IPS-11a (cell line): ENCODE measurements at regions not wholly inside any gene's neighbourhood (a gene's known extent, or its start where the extent isn't known, plus 50 kb on each side); places are given as distances from the start of the nearest gene placed in this dataset.

Experiments used
- H3K4me3 ChIP-seq: one replicate; pipeline ENCODE4 v1.5.1; 2013; ENCODE audit warnings: low read depth, low read length, control low read depth

DNA sequence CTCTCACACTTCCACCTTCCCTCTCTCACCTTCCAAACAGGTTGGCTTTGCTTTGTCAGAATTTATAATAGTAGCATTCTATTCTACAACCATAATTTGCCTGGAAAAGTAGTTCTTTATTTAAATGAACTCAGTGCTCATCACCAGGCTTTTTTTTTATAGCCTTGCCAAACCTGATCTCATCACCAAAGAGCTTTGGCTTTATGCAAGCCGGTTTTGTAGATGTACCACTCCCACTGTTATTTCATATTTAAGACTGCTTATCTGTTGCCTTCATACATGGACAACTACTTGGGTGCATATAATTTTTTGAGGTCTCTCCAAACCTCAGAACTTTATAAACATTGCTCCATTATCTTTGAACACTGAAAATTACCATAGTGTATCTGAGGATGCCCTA, 246.1 kb upstream of the PPP2R3A start:
- H3K4me3 ChIP-seq = no peak overlapping the region

DNA sequence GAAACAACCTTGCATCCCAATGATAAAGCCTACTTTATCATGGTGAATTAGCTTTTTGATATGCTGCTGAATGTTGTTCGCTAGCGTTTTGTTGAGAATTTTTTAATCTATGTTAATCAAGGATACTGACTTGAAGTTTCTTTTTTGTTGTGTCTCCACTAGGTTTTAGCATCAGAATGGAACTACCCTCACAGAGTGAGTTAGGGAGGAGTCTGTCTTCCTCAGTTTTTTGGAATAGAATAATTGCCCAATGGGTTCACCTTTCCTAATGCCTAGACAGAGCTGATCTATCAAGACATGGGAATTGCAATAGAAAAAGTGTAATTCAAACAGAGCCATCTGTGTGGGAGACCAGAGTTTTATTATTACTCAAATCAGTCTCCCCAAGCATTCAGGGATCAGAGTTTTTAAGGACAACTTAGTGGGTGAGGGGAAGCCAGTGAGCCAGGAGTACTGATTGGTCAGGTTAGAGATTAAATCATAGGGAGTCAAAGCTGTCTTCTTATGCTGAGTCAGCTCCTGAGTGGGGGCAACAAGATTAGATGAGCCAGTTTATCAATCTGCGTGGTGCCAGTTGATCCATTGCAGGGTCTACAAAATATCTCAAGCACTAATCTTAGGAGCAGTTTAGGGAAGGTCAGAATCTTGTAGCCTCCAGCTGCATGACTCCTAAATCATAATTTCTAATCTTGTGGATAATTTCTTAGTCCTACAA, 237.4 kb upstream of the PPP2R3A start:
- no peak overlapping the region for H3K4me3 ChIP-seq

DNA sequence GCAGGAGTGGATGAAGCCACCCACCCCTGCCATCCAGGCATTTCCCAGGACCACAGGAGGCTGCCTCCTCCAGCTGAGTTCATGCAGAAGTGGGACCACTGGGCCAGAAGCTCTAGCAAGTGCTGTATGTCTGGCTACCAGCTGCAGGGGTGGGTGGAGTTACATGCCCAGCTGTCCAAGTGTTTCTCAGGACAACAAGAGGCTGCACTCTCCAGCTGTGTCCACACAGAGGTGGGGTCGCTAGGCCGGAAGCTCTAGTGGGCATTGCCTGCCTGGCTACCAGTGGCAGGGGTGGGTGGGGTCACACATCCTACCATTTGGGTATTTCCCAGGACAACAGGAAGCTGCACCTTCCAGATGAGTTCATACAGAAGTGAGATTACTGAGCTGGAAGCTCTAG, 234.0 kb upstream of the PPP2R3A start:
- H3K4me3 ChIP-seq = no peak overlapping the region

DNA sequence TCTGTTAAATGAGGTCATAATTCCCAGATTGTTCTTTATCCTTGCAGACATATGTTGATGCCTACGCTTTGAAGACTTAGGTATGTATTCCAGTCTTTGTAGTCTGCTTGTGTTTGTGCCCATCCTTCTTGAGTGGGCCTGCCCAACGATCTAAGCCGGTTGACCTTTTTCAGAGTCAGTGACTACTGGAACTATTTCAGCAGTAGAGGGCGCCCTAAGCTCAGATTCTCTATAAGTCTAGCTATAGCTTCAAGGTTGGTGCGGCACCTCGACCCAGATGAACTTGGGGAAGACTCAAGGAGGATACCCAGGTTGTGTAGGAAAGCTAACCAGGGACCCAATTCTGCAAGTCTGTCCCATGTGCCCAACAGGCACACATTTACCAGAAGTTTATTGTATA, 228.8 kb upstream of the PPP2R3A start:
- no peak overlapping the region for H3K4me3 ChIP-seq

DNA sequence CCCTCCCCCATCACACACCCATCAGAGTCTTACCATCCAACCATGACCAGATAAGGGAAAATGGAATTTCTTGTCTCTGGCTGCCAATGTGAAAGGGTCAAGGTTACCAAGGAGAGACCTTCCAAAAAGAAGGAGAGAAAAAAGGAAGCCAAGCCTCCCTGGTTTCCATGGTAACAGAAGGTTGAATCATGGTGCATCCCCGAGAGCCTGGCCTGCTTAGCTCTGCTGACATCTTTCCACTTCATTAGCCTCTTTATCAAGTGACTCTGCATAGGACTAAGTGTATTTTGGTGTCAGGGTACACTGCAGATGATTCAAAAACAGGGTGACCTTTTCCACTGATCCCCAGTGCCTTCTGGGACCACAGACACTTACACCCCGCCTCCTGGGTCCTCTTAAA, 225.7 kb upstream of the PPP2R3A start:
- no peak overlapping the region for H3K4me3 ChIP-seq

DNA sequence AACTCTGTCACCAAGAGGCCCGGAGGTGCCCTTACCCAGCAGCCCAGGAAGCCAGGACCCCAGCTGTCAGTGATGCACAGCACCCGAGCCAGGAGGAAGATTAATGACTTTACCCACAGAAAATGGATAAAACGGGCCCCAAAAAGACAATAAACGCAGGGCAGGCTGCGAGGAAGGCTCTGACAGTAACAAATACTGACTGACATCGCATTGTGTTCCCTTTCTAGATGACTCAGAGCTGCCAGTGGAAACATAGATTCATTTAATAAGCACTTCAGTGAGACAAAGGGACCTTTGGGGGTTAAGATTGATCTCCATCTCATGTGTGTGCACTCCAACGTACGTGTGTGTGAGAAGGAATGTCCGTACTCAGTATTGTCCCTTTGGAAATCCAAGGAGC, 225.3 kb upstream of the PPP2R3A start:
- H3K4me3 ChIP-seq = no peak overlapping the region

DNA sequence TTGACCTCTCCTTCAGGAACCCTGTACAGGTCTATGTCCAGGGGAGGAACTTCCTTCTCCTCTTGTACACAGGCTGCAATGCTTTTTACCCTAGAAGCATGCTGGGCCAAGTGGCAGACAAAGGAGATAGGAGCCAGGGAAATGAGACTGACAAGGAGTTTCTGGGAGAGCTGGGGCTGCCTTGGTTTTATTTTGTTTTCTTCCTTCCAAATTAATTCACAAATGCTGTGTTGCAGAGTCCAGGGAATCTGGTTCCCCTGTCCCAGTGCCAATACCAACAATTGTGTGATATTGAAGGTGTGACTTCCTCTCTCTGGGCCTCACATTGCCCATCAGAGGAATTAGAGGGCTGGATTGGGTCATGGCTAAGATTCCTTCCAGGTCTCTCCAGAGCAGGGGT, 224.8 kb upstream of the PPP2R3A start:
- H3K4me3 ChIP-seq = no peak overlapping the region

DNA sequence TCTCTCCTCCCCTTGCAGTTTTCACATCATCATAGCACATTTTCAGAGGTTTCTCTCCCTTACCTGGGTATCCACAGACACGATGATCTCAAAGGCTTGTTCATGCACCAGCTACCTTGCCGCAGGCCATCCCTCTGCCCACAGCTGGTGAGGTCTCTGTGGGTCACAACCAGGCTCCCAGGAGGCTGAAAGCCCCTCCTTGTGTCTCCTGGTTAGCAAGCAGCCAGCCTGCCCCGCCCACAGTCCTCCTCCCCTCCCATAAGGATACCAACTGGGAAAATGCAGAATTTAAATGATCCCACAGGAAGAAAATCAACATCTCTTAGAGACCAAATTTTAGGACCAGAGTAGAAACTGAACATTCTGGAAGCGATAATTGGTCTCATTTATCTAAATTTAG, 213.5 kb upstream of the PPP2R3A start:
- no peak overlapping the region for H3K4me3 ChIP-seq

DNA sequence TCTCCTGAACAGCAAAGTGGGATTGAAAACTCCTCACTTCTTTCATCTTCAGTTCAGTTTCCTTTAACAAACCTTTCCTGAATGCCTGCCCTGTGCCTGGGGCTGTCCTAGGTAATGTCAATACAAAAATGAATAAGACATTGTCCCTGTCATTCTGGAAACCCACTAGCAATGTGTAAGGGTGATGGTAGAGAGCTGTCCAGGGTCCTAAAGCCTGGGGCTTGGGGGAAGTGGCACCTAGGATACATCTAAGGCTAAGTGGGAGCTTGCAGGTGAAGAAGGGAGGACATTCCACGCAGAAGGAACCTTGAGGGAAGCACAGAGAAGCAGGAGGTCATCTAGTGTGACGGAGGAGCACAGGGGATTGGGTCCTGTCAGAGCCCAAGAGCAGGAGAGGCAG, 212.7 kb upstream of the PPP2R3A start:
- no peak overlapping the region for H3K4me3 ChIP-seq

DNA sequence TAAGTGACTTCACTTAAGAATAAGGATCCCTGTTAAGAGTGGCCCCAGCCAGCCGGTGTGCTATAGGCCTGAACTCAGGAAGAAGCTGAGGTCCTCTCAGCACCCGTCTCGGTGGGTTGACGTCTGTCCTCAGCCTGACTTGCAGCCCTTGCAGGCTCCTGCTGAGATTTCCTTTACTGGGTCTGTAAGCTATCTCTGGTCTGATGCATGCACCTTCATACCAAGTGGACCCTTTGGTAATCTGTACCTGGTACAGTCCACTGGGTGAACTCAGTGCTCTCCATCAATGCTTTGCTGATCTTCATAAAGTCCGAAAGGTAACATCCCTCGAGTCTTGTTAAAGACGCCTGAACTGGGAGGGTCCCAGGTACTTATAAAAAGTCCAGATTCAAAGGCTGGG, 212.0 kb upstream of the PPP2R3A start:
- no peak overlapping the region for H3K4me3 ChIP-seq

DNA sequence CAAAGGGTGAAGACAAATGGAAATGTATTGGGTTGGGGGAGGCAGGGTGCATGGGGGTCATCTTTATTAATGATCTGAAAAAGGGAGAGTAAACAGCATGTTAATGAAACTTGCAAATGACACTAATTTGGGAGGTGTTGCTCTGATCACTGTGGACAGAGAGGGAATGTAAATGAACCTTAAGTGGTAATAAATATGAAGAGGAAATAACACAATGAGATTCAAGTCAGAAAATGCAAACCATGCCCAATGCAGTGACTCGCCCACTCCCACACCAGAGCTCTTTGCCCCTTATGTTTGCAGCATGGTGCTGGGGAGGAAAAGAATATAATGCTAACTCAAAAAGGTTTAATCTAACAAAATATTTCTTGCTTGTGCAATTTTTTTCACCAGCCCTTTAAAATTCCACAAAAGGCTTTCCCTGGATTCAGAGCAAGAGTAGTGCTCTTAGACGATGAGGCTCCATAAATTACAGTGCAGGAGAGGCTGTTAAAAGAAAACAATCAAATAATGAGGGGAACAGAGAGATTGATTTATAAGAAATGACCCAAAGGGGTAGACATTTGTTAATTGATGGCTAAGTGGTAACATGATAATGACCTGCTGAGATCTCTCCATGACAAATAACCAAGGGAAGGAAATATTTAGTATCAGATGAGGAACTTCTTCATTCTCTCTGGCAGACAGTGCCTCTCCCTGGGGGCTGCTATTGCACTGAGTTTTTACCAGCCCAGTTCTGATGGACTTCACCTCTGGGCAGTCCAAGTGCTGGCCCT, 210.0 kb upstream of the PPP2R3A start:
- H3K4me3 ChIP-seq = no peak overlapping the region

DNA sequence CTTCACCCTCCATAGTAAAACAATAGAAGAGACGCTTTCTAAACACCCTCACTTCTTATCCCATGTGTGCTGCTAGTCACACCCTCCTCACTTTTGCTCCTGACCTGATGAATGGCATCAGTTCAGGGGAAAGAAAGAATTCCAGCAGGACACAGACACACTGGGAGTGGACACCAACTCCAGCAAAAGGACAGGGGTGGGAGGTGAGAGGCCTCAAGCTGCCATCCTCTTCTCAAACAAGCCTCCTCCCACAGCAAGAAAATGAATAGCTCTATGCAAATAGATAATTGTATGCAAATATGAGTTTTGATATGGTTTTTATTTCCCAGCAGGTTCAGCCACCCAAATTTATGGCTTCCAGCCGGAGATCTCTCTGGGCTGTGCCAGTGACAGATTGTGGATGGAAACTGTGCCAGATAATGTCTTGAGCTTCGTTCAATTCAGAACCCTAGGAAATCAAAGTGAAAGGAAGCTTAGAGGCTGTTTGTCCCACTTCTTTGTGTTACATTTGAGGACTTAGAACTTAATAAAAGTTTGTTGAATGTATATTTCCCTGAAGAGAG, 209.3 kb upstream of the PPP2R3A start:
- H3K4me3 ChIP-seq = no peak overlapping the region

DNA sequence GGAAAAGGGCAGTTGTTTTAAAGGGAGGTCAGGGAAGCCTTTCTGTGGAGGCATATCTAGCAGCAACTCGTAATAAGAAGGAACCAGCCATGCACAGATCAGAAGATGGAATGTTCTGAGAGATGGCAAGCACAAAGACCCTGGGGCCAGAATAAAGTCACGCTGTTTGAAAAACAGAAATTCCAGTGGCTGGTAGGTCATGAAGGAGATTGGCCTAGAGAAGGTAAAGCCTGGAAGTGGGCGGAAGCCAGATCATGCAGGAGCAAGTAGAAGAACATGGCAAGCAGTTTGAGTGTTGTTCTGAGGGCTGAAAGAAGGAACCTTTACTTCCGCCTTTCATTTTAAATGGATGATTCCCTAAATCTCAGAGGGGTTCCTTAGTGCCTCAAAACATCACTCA, 208.1 kb upstream of the PPP2R3A start:
- H3K4me3 ChIP-seq = no peak overlapping the region

DNA sequence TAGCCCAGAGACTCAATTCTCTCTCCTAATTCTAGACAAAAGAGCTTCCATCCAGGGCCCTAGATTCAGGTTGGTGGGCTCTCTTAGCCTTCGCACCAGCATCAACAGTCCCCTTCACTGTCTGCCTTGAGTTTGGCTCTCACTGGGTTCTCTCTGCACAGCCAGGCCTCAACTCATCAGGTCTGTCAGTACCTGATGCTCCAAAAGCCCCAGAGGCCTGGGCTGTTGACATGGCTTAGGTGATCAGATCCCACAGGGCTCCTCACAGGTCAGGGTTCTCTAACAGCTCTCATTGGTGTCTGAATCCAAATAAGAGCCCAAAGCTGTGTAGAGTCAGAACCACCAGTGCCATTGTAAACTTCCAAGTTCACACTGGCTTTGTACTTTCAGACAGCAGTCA, 206.6 kb upstream of the PPP2R3A start:
- H3K4me3 ChIP-seq = no peak overlapping the region

DNA sequence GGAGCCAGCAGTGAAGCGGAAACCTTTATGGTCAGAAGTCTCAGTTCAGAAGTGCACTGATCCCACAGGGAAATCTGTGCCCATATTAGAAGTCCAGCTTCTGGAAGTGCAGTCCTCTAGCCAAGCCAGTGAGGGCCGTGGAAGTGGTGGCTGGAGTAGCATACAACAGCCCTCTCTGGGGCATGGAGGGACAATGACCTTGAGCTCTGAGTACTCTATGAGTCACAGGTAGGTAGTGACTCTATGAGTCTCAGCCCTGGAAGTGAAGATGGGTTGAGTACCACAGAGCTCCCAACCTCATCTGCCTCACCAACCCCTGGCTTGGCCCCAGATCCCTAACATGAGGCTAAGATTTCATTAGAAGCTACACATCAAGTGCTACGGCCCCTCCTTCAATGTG, 205.9 kb upstream of the PPP2R3A start:
- no peak overlapping the region for H3K4me3 ChIP-seq

DNA sequence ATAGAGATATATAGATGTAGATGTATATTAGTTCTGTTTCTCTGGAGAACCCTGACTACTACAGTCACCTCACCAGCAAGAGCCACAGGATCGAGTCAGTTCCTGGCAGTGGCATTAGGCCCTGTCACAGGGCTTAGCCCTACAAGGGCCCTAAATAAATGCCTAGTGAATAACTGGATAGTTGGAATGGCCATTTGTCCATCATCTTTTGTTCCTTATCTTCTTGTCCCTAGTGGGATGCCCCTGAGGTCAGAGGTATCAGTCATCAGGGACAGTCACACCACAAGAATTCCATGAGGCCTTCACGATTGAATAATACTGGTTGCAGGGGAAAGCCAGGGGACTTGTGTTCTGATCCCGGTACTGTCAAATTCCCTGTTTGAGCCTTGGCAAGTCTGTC, 204.9 kb upstream of the PPP2R3A start:
- H3K4me3 ChIP-seq = no peak overlapping the region

DNA sequence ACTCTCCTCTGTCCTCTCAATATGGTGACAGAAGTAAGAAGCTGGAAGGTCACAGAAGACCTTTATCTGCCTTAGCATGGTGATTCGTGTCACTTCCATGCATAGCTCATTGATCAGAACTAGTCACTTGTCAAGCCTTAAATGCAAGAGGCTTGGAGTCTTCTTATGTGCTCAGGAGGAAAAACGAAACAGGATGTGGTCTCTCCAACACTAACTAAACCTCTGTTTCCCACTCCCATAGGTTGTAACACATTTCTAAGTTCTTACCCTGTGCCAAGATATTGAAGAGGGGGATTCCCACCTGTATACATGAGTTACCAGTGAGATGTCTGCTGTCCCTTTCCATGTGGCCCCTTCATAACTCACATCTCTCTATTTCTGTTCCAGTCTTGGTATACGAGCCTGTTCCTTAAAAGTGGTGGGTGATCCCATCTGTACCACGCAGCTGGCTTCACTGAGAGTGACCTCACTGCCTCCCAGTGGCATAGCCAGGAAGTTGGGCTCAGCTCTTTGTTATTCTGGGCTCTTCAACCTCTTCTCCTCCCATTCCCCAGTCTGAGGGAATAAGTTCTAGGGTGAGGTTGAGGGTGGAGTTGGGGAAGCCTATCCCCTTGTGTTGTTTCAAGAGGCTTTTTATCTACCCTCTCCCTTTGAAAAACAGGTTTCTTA, 203.2 kb upstream of the PPP2R3A start:
- no peak overlapping the region for H3K4me3 ChIP-seq

DNA sequence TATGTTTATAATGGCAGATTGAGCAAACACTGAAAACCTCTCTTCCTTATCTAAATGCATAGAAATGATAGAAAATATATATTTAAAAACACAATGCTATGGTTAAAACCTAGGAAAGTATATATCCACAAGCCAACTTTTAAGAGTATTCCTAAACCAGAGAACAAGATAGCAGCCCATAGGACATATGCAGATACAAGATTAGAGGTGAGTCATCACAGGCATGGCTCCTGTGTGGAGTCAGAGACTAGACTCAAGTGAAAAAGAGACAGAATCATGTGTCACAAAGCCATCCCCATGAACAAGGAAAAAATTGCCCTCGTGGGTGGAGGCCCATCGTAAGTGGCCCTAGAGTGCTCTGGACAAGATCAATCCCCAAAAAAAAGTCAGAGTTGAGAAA, 199.4 kb upstream of the PPP2R3A start:
- H3K4me3 ChIP-seq = no peak overlapping the region

DNA sequence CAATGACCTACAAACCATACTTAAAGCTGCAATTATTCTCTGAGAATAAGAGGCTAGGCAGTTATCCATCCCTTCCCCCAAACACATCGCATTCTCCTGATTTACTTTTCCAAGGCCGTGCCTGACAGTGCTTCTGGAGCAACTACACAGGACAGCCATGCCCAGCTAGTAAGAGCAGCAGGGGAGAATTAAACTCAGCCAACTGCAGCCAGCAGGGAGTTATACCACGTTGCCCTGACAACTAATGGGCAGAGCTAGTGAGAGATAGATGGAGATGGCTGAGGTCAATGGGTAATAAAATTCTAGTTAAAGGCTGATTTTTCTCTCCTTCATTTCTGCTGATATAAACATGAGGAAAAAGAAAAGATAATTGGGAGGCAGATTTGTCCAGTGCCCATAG, 193.8 kb upstream of the PPP2R3A start:
- no peak overlapping the region for H3K4me3 ChIP-seq

DNA sequence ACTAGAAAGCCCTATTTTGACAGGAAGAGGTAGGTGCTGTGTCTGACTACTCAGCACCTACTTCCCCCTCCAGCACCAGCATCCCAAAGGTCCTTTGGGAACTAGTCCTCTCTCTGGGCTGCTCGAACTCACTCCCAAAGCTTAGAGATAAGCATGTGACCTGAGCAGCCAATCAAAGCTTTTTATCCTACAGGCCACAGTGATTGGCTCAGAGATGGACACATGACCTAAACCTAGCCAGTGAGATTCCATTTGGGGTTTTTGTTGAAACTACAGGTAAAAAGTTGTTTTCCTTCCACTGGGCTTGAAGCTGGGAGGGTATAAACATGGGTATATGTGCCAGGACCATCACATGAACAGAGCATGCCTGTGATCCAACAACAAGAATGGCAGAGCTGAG, 186.5 kb upstream of the PPP2R3A start:
- no peak overlapping the region for H3K4me3 ChIP-seq

DNA sequence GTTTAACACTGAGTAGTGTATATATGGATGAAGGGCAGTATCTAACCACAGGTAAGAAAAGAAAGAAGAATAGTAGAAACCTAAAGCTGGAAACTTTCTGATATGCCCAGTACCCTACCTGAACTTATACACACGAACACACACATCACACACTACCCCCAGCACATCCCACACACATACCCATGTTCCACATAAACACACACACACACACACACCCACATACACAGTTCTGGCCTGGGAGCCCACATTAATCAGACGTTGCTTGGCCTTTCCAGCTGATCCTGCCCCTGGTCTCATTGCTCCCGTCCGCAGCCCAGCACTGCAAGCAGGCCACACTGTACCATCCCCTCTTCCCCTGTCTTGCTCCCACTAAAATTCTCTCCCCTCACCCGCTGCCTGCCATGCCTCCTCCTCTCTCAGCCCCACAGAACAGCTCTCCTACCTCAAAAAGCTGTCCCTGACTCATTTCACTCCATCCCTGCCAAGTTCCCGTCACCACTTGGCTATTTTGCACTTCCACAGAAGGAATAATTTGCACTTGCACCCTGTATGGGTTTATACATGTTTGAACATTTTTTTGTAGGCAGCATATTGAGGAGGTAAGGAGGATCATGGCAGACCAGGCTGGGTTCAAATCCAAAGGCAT, 185.8 kb upstream of the PPP2R3A start:
- no peak overlapping the region for H3K4me3 ChIP-seq
